Spleen (tissue), 7 donors: ENCODE measurements at regions not wholly inside any gene's neighbourhood (a gene's known extent, or its start where the extent isn't known, plus 50 kb on each side); places are given as distances from the start of the nearest gene placed in this dataset.

Experiments
- POLR2A ChIP-seq, 3 donors: fragments of 450-650 bp; IDR thresholded peaks; one replicate each; pipeline ENCODE4 v1.5.1; 2017; ENCODE audit warnings: antibody characterized with exemption in 3 of 3, mild to moderate bottlenecking in 1 of 3
- POLR2AphosphoS5 ChIP-seq, 3 donors: sonication (generic); formaldehyde crosslinking; IDR thresholded peaks; one replicate each; pipeline ENCODE4 v1.5.1; 2017; ENCODE audit warnings: antibody characterized with exemption in 3 of 3
- TF ChIP-seq, protein P1 (sequence below), 11 experiments: fragments of 200-600 bp in 7 of 11; fragments of 450-650 bp in 4 of 11; sonication (generic) in 4 of 11; IDR thresholded peaks in 8 of 11; conservative IDR thresholded peaks in 3 of 11; 1 replicate in 7 of 11; 2 replicates in 4 of 11; pipeline versions ENCODE4 v1.4.0 to v1.8.0; 2016 to 2021; ENCODE audit warnings: antibody characterized with exemption in 11 of 11, inconsistent platforms in 4 of 11, mild to moderate bottlenecking in 1 of 11
- donor health status: DM: no; HTN: no; CAD: no; lungs with moderate emphysema.
- donor health status: DM: no; HTN: no; CAD: no.
- donor health status: DM: no; HTN: no; CAD: no.

DNA sequence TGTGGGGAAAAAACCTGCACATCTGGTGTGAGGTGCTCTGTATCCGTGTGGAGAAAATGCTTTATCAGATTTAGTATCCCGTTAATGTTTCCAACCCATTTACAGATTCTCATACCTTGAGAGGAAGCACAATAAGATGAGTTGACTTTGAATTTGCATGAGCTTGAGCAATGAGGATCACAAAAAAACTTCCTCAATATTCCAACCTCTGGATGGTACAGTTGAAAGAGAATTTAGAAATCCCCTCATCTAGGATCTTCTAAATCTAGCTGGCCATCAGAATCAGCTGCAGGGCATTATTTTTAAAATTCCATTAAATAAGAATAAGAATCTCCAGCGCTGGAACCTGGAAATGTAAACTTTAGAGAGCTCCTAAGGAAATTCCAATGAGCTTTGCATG, 82.5 kb upstream of the NR5A2 start:
- TF ChIP-seq POLR2A (IDR thresholded peaks at IDR 0.05) (no peak), POLR2AphosphoS5 (IDR thresholded peaks at IDR 0.05) (no peak)
- TF ChIP-seq, protein P1, sequence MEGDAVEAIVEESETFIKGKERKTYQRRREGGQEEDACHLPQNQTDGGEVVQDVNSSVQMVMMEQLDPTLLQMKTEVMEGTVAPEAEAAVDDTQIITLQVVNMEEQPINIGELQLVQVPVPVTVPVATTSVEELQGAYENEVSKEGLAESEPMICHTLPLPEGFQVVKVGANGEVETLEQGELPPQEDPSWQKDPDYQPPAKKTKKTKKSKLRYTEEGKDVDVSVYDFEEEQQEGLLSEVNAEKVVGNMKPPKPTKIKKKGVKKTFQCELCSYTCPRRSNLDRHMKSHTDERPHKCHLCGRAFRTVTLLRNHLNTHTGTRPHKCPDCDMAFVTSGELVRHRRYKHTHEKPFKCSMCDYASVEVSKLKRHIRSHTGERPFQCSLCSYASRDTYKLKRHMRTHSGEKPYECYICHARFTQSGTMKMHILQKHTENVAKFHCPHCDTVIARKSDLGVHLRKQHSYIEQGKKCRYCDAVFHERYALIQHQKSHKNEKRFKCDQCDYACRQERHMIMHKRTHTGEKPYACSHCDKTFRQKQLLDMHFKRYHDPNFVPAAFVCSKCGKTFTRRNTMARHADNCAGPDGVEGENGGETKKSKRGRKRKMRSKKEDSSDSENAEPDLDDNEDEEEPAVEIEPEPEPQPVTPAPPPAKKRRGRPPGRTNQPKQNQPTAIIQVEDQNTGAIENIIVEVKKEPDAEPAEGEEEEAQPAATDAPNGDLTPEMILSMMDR (IDR thresholded peaks at IDR 0.05 in 8 of 11, conservative IDR thresholded peaks at IDR 0.05 in 3 of 11) = no peak
